ENCODE measurements at regions not wholly inside any gene's neighbourhood (a gene's known extent, or its start where the extent isn't known, plus 50 kb on each side); places are given as distances from the start of the nearest gene placed in this dataset.
A peak's percentile ranks its signal among the peaks of the same experiment; 100 is the strongest.

DNA sequence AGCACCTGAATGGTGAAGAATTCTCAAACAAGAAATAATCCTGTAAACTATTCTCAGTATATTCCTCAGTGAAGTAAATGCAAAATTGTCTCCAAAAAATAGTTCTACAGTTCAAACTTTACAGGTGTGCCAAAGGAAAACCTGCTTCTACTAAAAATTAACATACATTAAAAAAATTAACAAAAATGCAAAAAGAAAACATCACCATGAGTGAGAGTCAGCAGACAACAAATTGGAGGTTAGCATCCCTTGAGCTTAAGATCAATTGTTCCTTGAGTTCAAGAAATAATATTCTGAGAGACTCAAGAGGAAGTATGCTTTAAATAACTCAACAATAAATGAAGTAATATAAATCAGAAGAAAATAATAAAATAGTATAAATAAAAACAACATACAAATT is 278.4 kb upstream of the MME start:
- Histone ChIP-seq H3K4me1 (no peaks in the 10 kb centered on the region), H3K27me3 (no peaks in the 10 kb centered on the region), H3K36me3 (no peaks in the 10 kb centered on the region), H3K4me3 (no peak overlapping the region), H3K27ac (no peak overlapping the region), H3K9me3 (peaks cover 0 to 34% of the 10 kb centered on the region in 2 donors)
- no peak for ATAC-seq
- DNase-seq: no peak
- TF ChIP-seq, protein P1, sequence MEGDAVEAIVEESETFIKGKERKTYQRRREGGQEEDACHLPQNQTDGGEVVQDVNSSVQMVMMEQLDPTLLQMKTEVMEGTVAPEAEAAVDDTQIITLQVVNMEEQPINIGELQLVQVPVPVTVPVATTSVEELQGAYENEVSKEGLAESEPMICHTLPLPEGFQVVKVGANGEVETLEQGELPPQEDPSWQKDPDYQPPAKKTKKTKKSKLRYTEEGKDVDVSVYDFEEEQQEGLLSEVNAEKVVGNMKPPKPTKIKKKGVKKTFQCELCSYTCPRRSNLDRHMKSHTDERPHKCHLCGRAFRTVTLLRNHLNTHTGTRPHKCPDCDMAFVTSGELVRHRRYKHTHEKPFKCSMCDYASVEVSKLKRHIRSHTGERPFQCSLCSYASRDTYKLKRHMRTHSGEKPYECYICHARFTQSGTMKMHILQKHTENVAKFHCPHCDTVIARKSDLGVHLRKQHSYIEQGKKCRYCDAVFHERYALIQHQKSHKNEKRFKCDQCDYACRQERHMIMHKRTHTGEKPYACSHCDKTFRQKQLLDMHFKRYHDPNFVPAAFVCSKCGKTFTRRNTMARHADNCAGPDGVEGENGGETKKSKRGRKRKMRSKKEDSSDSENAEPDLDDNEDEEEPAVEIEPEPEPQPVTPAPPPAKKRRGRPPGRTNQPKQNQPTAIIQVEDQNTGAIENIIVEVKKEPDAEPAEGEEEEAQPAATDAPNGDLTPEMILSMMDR (IDR thresholded peaks at IDR 0.05): no peak
- intact Hi-C loops (cut with DNase I): no loop called here

DNA sequence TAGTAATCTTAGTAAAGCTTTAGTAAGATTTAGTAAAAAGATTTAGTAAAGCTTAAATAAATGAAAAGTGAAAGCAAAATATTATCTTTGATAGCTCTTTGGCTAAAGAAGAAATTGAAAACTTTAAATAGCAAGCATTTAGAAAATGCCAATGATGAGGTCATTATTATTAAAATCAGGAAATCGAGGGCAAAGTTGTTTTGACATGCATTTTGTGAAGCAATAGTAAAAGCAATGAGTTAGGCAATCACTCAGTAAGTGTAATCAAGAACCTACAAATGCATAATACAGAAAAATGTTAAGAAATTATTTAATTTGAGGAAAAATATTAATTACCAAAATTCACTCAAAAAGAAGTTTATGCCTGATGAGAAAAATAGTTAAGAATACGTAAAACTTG is 280.3 kb upstream of the MME start:
- Histone ChIP-seq H3K9me3 (peaks cover 0 to 28% of the 10 kb centered on the region in 2 donors), H3K27ac (no peak overlapping the region), H3K36me3 (no peaks in the 10 kb centered on the region), H3K4me1 (no peaks in the 10 kb centered on the region), H3K4me3 (no peak overlapping the region), H3K27me3 (no peaks in the 10 kb centered on the region)
- no peak for DNase-seq
- intact Hi-C loops (cut with DNase I): no loop called here
- no peak for ATAC-seq
- TF ChIP-seq, protein P1 (IDR thresholded peaks at IDR 0.05): no peak

DNA sequence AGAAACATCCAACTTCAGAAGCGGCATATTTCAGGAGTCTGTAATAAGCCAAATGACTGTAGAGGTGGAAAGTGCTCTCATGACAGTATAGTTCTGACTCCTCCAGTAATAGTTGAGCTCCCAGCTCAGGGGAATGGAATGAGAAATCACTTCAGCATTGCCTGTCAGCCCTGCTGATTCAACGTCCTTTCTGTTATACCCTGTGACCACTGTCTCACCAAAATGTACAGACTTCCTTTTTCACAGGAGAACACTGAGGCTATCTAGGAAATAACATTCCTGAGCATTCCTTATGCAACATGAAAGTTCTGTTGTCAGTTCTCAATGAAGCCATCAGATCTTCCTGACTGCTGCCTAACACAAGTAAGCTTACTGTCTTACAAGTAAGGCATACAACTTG is 284.5 kb upstream of the MME start:
- DNase-seq (no peak), ATAC-seq (peak; percentile 92)
- intact Hi-C loops (cut with DNase I): no loop called here
- Histone ChIP-seq H3K4me3 (no peak overlapping the region), H3K27me3 (no peaks in the 10 kb centered on the region), H3K9me3 (no peaks in the 10 kb centered on the region), H3K4me1 (no peaks in the 10 kb centered on the region), H3K36me3 (no peaks in the 10 kb centered on the region), H3K27ac (peak overlapping the region; percentile 9 to 64)
- TF ChIP-seq, protein P1 (IDR thresholded peaks at IDR 0.05): no peak

DNA sequence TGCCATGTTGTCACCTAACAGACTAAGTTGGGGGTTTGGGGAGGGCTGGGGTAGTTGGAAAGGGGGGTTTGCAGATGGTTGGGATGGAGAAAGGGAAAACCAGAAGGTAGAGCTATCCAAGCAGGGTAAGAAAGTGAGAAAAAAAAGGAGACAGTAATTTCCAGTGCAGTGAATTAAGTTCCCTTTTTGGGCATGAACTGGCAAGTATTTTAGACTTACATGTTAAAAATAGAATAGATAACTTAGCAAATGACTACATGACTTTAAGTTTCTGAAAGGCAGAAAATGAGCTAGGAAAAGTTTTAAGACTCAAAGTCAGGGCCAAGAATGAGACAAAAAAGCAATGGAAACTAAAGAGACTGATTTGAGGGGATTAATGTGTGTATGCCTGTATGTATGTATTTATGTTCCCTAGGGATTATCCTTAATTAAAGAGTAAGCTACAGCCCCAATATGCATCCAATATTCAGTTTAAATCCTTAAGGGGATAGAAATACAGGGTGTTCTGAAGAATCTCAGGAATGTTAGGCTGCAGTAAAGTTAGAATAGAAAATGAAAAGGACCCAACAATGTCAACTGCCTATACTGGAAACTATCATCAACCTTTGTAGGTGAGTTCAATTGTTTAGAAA is 285.2 kb upstream of the MME start:
- peak overlapping the region; percentile 9 to 64 for H3K27ac ChIP-seq
- ATAC-seq (peak; percentile 42), DNase-seq (no peak)
- H3K4me3 ChIP-seq: no peak overlapping the region
- TF ChIP-seq, protein P1 (IDR thresholded peaks at IDR 0.05): no peak
- no peaks in the 10 kb centered on the region for H3K36me3 ChIP-seq
- H3K9me3 ChIP-seq: no peaks in the 10 kb centered on the region
- no peaks in the 10 kb centered on the region for H3K4me1 ChIP-seq
- no peaks in the 10 kb centered on the region for H3K27me3 ChIP-seq
- intact Hi-C loops (cut with DNase I): no loop called here

DNA sequence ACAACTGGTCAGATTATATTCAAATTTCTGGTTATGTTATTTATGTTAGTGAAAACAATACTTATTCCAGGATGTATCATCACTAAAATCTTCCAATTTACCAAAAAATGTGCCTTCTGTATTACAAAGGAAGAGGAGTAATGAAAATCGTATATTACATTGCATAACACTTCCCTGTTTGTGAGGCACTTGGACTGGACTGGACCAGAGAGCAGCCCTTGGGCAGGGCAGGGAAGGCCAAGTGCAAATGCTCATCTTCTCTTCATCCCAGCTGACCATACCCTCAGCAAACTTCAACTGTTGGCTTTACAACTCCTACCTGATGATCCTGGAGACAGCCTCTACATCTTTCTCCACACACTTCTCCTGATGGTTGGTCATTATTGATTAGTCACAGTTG is 285.7 kb upstream of the MME start:
- DNase-seq: no peak
- intact Hi-C loops (cut with DNase I): no loop called here
- no peak overlapping the region for H3K4me3 ChIP-seq
- H3K4me1 ChIP-seq: no peaks in the 10 kb centered on the region
- TF ChIP-seq, protein P1 (IDR thresholded peaks at IDR 0.05): no peak
- H3K9me3 ChIP-seq: no peaks in the 10 kb centered on the region
- ATAC-seq: peak; percentile 71
- H3K27me3 ChIP-seq: no peaks in the 10 kb centered on the region
- H3K27ac ChIP-seq: peak overlapping the region in 1 of 2 donors; percentile 64
- no peaks in the 10 kb centered on the region for H3K36me3 ChIP-seq
